ENCODE measurements at regions not wholly inside any gene's neighbourhood (a gene's known extent, or its start where the extent isn't known, plus 50 kb on each side); places are given as distances from the start of the nearest gene placed in this dataset.
"Not testable (repeated sequence)": the region's sequence is repeated elsewhere in the genome, so short reads cannot be mapped to it uniquely, and the experiment has no call there.

- no peak overlapping the region for H3K4me3 ChIP-seq (ENCODE audit: low read length)
- H3K27me3 ChIP-seq (ENCODE audit: insufficient read depth, low read length): peaks cover 30% of the 10 kb centered on the region
- H3K4me1 ChIP-seq (ENCODE audit: insufficient read depth, low read length): no peaks in the 10 kb centered on the region
- H3K9me3 ChIP-seq (ENCODE audit: low read depth, low read length): no peaks in the 10 kb centered on the region
Observed at GRCh38 chr3:126292318-126293070, 64.7 kb downstream of the KLF15 start.

DNA sequence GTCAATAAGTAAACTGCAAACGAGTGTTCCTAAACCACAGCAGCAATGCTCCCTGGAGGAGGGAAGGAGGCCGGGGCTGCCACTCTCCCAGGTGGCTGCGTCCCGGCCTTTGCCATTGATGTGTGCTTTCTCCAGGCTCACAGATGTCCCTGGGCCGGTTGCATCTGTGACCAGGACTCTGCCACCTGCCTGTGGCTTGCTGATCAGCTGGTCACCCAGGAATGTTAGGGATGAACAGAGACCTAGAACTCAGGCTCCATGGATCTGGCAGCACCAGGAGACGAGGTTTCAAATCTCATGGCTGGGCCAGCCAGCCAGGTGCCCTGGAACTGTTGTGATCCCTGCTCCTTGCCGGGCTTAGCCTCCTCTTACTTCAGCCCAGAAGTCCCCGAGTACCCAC, 65.7 kb downstream of the KLF15 start:
- H3K4me3 ChIP-seq (ENCODE audit: low read length): no peak overlapping the region
- H3K27me3 ChIP-seq (ENCODE audit: insufficient read depth, low read length): peaks cover 39% of the 10 kb centered on the region
- no peaks in the 10 kb centered on the region for H3K9me3 ChIP-seq (ENCODE audit: low read depth, low read length)

GRCh38 chr3:126291061-126291460, 66.1 kb downstream of the KLF15 start:
- no peaks in the 10 kb centered on the region for H3K4me1 ChIP-seq (ENCODE audit: insufficient read depth, low read length)
- H3K9me3 ChIP-seq (ENCODE audit: low read depth, low read length): no peaks in the 10 kb centered on the region
- no peak overlapping the region for H3K4me3 ChIP-seq (ENCODE audit: low read length)
- H3K27me3 ChIP-seq (ENCODE audit: insufficient read depth, low read length): peaks cover 44% of the 10 kb centered on the region

More for the DNA sequence above, 65.7 kb downstream of the KLF15 start:
- H3K4me1 ChIP-seq (ENCODE audit: insufficient read depth, low read length): no peaks in the 10 kb centered on the region

DNA sequence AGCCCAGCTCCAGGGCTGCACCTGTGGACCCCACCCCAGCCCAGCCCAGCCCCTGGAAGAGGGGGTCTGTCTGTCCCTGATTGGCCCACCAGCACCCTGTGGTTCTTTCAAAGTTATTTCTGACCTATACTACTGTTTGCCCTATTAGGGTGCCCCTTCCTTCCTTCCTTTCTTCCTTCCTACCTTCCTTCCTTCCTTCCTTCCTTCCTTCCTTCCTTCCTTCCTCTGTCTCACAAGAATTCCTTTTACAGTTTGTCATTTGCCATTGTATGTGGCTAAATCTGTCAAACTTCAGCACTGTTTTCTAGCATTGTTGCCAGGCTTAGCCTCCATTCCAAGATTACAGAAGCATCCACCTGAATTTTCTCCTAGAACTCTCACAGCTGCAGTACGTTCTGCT, 66.9 kb downstream of the KLF15 start:
- Histone ChIP-seq H3K9me3 (ENCODE audit: low read depth, low read length) (no peaks in the 10 kb centered on the region), H3K4me3 (ENCODE audit: low read length) (no peak overlapping the region), H3K27me3 (ENCODE audit: insufficient read depth, low read length) (peaks cover 51% of the 10 kb centered on the region), H3K4me1 (ENCODE audit: insufficient read depth, low read length) (no peaks in the 10 kb centered on the region)

- no peak overlapping the region for H3K4me3 ChIP-seq (ENCODE audit: low read length)
- peaks cover 56% of the 10 kb centered on the region for H3K27me3 ChIP-seq (ENCODE audit: insufficient read depth, low read length)
- H3K9me3 ChIP-seq (ENCODE audit: low read depth, low read length): no peaks in the 10 kb centered on the region
- no peaks in the 10 kb centered on the region for H3K4me1 ChIP-seq (ENCODE audit: insufficient read depth, low read length)
Observed at GRCh38 chr3:126289096-126289495, 68.1 kb downstream of the KLF15 start.

DNA sequence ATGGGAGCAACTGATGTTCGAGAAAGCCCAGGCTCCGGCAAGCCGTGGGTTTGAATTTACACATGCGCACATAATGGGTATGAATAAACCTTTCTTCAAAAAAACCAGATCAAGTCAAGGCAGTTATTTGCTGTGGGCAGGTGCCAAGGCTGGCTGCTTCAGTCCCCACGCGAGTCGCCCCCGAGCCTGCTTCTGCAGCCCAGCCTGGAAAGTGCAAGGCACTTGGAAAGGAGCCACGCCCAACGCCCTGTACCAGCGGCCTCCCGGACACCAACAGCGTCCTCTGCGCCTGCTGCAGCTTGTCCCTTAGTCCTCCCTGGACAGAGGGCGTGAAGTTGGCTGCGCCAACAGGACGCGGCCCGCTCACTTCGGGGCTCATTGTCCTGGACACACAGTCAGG, 68.9 kb downstream of the KLF15 start:
- H3K9me3 ChIP-seq (ENCODE audit: low read depth, low read length): no peaks in the 10 kb centered on the region
- no peaks in the 10 kb centered on the region for H3K4me1 ChIP-seq (ENCODE audit: insufficient read depth, low read length)
- H3K27me3 ChIP-seq (ENCODE audit: insufficient read depth, low read length): peaks cover 56% of the 10 kb centered on the region
- no peak overlapping the region for H3K4me3 ChIP-seq (ENCODE audit: low read length)

DNA sequence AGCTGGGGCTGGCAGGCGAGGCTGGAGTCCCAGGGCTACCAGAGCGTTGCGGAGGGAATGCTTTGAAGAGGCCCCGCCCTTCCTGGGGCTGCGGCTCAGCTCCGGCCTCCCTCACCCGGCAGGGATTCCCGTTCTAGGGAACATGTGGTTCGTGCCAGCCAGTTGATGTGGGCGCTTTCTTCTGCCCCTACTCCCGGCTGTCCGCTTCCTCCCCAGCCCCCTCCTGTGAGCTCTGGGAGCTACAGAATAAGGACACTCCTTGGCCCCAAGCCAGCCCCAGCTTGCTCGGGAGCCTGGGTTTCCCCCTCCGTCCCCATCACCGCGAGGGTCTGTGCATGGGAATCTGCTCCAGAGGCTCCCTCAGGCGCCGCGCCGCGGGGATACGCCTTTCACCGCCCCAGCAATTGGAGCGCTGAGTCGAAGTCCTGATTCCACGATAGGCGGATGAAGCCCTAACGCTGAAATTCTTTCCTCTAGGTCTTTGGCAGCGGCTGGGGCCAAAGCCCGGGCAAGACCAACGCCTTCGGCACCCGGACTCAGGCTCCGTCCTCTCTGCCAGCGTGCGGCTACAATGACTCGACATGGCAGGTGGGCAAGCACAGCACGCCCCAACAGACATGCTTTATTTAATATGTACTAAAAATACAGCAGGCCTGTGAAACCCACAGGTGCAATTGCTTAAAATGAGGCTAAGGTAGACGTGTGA, 69.5 kb downstream of the KLF15 start:
- no peak overlapping the region for H3K4me3 ChIP-seq (ENCODE audit: low read length)
- peaks cover 59% of the 10 kb centered on the region for H3K27me3 ChIP-seq (ENCODE audit: insufficient read depth, low read length)
- H3K9me3 ChIP-seq (ENCODE audit: low read depth, low read length): no peaks in the 10 kb centered on the region
- H3K4me1 ChIP-seq (ENCODE audit: insufficient read depth, low read length): no peaks in the 10 kb centered on the region

GRCh38 chr3:126287171-126287535, 70.1 kb downstream of the KLF15 start:
- no peaks in the 10 kb centered on the region for H3K4me1 ChIP-seq (ENCODE audit: insufficient read depth, low read length)
- no peaks in the 10 kb centered on the region for H3K9me3 ChIP-seq (ENCODE audit: low read depth, low read length)
- H3K4me3 ChIP-seq (ENCODE audit: low read length): no peak overlapping the region
- peaks cover 63% of the 10 kb centered on the region for H3K27me3 ChIP-seq (ENCODE audit: insufficient read depth, low read length)

GRCh38 chr3:126285369-126285768, 71.8 kb downstream of the KLF15 start:
- peaks cover 62% of the 10 kb centered on the region for H3K27me3 ChIP-seq (ENCODE audit: insufficient read depth, low read length)
- no peak overlapping the region for H3K4me3 ChIP-seq (ENCODE audit: low read length)
- H3K4me1 ChIP-seq (ENCODE audit: insufficient read depth, low read length): no peaks in the 10 kb centered on the region
- H3K9me3 ChIP-seq (ENCODE audit: low read depth, low read length): no peaks in the 10 kb centered on the region

DNA sequence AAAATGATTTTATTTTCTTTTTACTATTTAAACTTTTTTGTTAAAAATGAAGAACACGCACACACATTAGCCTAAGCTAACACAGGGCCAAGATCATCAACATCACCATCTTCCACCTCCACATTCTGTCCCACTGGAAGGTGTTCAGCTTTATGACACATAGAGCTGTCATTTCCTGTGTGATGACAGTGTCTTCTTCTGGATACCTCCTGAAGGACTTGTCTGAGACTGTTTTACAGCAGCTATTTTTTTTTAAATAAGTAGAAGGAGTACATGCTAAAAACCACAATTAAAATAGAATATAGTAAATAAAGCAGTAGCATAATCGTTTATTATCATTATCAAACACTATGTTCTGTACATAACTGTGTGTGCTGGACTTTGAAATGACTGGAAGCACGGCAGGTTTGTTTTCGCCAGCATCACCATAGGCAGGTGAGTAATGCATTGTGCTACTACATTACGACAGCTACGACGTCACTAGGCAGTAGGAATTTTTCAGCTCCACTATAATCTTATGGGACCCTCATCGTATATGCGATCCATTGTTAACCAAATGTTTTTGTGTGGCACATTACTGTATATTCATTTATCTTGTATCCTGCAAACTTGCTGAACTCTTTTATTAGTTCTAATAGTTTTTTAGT, 72.8 kb downstream of the KLF15 start:
- Histone ChIP-seq H3K9me3 (ENCODE audit: low read depth, low read length) (no peaks in the 10 kb centered on the region), H3K4me3 (ENCODE audit: low read length) (no peak overlapping the region), H3K27me3 (ENCODE audit: insufficient read depth, low read length) (peaks cover 52% of the 10 kb centered on the region), H3K4me1 (ENCODE audit: insufficient read depth, low read length) (no peaks in the 10 kb centered on the region)

GRCh38 chr3:126283651-126284050, 73.6 kb downstream of the KLF15 start:
- not testable (repeated sequence) for H3K4me1 ChIP-seq (ENCODE audit: insufficient read depth, low read length); H3K4me3 ChIP-seq (ENCODE audit: low read length); H3K9me3 ChIP-seq (ENCODE audit: low read depth, low read length)
- peaks cover 44% of the 10 kb centered on the region for H3K27me3 ChIP-seq (ENCODE audit: insufficient read depth, low read length)

DNA sequence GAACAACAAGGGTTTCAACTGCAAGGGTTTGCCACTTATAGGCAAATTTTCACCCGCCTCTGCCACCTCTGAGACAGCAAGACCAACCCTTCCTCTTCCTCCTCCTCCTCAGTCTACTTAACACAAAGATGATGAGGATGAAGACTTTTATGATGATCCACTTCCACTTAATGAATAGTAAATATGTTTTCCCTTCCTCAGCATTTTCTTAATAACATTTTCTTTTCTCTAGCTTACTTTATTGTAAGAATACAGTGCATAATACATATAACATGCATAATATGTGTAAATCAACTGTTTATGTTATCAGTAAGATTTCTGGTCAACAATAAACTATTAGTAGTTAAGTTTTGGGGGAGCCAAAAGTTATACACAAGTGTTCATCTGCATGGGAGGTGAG, 77.4 kb downstream of the KLF15 start:
- Histone ChIP-seq H3K27me3 (ENCODE audit: insufficient read depth, low read length) (peaks cover 9% of the 10 kb centered on the region), H3K9me3 (ENCODE audit: low read depth, low read length) (no peaks in the 10 kb centered on the region), H3K4me3 (ENCODE audit: low read length) (no peak overlapping the region), H3K4me1 (ENCODE audit: insufficient read depth, low read length) (peaks cover 9% of the 10 kb centered on the region)

GRCh38 chr3:126277629-126278378, 79.4 kb downstream of the KLF15 start:
- Histone ChIP-seq H3K4me3 (ENCODE audit: low read length) (no peak overlapping the region), H3K4me1 (ENCODE audit: insufficient read depth, low read length) (peaks cover 10% of the 10 kb centered on the region), H3K27me3 (ENCODE audit: insufficient read depth, low read length) (peaks cover 4% of the 10 kb centered on the region), H3K9me3 (ENCODE audit: low read depth, low read length) (no peaks in the 10 kb centered on the region)

- H3K4me3 ChIP-seq (ENCODE audit: low read length): no peak overlapping the region
- H3K4me1 ChIP-seq (ENCODE audit: insufficient read depth, low read length): peaks cover 10% of the 10 kb centered on the region
- no peaks in the 10 kb centered on the region for H3K9me3 ChIP-seq (ENCODE audit: low read depth, low read length)
- H3K27me3 ChIP-seq (ENCODE audit: insufficient read depth, low read length): no peaks in the 10 kb centered on the region
Observed at GRCh38 chr3:126275620-126275904, 81.6 kb downstream of the KLF15 start.

Measured in mononuclear cell (primary cell).